ENCODE measurements at regions not wholly inside any gene's neighbourhood (a gene's known extent, or its start where the extent isn't known, plus 50 kb on each side); places are given as distances from the start of the nearest gene placed in this dataset.

DNA sequence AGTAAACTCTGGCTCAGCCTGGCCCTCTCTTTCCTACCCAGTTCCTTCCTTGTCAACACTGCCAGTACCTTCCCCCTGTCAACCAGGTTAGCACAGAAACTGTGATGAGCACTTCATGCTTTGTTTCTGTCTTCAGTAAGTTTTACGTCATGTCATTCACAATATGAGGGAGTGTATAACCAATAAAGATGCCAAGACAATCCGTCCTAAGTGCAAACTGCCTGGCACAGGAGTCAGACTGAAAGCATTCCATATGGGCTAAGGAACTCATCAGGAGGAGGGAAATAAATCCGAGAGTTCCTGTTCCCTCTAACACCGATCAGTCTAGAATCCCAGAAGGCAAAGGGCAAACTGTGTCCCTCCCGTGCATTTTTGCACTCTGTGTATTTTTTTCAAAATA, 507.2 kb downstream of the CMPK2 start:
- Histone ChIP-seq H3K9me3 (no peaks in the 10 kb centered on the region), H3K27me3 (no peaks in the 10 kb centered on the region), H3K36me3 (no peaks in the 10 kb centered on the region), H3K4me1 (no peaks in the 10 kb centered on the region), H3K4me3 (no peak overlapping the region), H3K27ac (replicated peaks in 1 of 4) (no peak overlapping the region)
- TF ChIP-seq, protein P1, sequence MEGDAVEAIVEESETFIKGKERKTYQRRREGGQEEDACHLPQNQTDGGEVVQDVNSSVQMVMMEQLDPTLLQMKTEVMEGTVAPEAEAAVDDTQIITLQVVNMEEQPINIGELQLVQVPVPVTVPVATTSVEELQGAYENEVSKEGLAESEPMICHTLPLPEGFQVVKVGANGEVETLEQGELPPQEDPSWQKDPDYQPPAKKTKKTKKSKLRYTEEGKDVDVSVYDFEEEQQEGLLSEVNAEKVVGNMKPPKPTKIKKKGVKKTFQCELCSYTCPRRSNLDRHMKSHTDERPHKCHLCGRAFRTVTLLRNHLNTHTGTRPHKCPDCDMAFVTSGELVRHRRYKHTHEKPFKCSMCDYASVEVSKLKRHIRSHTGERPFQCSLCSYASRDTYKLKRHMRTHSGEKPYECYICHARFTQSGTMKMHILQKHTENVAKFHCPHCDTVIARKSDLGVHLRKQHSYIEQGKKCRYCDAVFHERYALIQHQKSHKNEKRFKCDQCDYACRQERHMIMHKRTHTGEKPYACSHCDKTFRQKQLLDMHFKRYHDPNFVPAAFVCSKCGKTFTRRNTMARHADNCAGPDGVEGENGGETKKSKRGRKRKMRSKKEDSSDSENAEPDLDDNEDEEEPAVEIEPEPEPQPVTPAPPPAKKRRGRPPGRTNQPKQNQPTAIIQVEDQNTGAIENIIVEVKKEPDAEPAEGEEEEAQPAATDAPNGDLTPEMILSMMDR (IDR thresholded peaks at IDR 0.05) = no peak
- TF ChIP-seq POLR2AphosphoS5 (IDR thresholded peaks at IDR 0.05) = no peak
- TF ChIP-seq EP300 (IDR thresholded peaks at IDR 0.05) = no peak
- no peak for TF ChIP-seq POLR2A (IDR thresholded peaks at IDR 0.05; ENCODE audit: low read depth)
- intact Hi-C loops (cut with DNase I) = no loop called here
- DNase-seq (ENCODE audit: extremely low spot score) = no peak
- WGBS = 73% methylated on average over 5 of the region's 5 CpGs

DNA sequence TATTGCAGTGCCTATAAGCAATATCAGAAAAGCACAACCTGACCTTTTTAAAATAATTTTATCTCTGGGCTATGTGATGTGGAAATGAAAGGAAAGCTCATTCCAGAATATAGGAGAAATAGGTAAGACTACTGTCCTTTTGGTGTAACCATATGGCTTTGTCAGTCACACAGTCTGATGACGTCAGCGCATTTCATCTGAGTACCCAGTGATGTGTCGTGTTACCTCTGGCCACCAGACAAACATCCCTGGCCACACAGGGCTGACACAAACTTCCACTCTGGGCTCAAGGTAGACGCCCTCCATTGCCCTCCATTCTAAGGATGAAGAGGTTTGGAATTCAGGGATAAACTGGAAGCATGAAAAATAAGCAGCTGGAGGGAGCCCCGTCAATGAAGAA, 506.7 kb downstream of the CMPK2 start:
- intact Hi-C loops (cut with DNase I) = no loop called here
- TF ChIP-seq POLR2A (IDR thresholded peaks at IDR 0.05; ENCODE audit: low read depth) = no peak
- TF ChIP-seq EP300 (IDR thresholded peaks at IDR 0.05) = no peak
- no peak for TF ChIP-seq POLR2AphosphoS5 (IDR thresholded peaks at IDR 0.05)
- TF ChIP-seq, protein P1 (IDR thresholded peaks at IDR 0.05) = no peak

DNA sequence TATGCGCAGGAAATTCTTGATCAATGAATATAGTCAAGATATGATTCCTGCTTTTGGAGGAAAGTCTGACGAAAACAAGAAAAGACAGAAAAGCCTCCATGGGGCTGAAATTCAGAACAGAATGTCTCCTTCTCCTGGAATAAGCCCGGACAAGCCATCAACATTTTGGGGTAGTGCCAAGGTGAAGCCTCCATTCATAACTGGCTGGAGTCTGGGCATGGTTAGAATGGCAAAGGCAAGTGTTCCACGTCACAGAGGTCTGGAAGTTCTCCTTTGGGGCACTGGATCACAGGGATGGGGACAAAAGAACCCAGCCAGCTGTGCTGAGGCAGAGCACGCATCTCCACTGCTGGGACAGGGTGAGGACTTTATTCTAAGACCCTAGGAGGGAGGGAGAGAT, 505.7 kb downstream of the CMPK2 start:
- no peak for TF ChIP-seq POLR2A (IDR thresholded peaks at IDR 0.05; ENCODE audit: low read depth)
- no peak for TF ChIP-seq POLR2AphosphoS5 (IDR thresholded peaks at IDR 0.05)
- TF ChIP-seq, protein P1 (IDR thresholded peaks at IDR 0.05) = no peak
- no peak for TF ChIP-seq EP300 (IDR thresholded peaks at IDR 0.05)
- intact Hi-C loops (cut with DNase I) = no loop called here
- H3K36me3 ChIP-seq = no peaks in the 10 kb centered on the region
- no peaks in the 10 kb centered on the region for H3K9me3 ChIP-seq
- no peaks in the 10 kb centered on the region for H3K27me3 ChIP-seq
- no peak overlapping the region for H3K27ac ChIP-seq (replicated peaks in 1 of 4)
- H3K4me3 ChIP-seq = no peak overlapping the region
- DNase-seq (ENCODE audit: extremely low spot score) = no peak
- H3K4me1 ChIP-seq = no peaks in the 10 kb centered on the region
- 57% methylated on average over 5 of the region's 5 CpGs for WGBS

More for the DNA sequence above, 506.7 kb downstream of the CMPK2 start:
- Histone ChIP-seq H3K27ac (replicated peaks in 1 of 4) (no peak overlapping the region), H3K36me3 (no peaks in the 10 kb centered on the region), H3K27me3 (no peaks in the 10 kb centered on the region), H3K4me1 (no peaks in the 10 kb centered on the region), H3K9me3 (no peaks in the 10 kb centered on the region), H3K4me3 (no peak overlapping the region)
- DNase-seq (ENCODE audit: extremely low spot score) = peak; percentile 39
- 92% methylated on average over 5 of the region's 5 CpGs for WGBS

DNA sequence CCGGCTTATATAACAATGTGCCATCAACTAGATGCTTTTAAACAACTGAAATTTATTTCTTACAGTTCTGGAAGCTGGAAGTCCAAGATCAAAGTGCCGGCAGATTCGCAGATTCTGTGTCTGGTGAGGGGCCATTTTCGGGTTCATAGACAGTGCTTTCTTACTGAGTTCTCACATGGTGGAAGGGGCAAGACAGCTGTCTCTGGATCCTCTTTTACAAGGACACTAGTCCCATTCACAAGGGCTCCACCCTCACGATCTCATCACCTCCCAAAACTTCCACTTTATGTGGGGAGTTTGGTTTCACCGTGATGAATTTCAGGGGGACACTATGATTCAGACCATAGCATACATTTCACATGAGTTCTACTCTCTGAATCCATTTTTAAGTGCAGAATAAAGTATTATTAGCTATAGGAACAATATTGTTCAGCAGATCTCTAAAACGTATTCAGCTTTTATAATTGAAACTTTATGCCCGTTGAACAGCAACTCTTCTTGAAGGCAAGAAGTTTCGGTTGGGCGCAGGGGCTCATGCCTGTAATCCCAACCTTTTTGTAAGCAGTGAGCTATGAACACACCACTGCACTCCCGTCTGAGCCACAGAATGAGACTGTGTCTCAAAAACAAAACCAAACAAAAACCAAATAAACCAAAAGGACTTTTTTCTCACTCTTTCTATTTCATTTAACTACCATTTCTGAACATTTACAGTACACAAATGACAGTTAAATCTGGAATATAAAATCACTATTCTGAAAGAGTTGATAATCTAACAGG, 502.8 kb downstream of the CMPK2 start:
- H3K4me1 ChIP-seq = no peaks in the 10 kb centered on the region
- no peak overlapping the region for H3K4me3 ChIP-seq
- H3K9me3 ChIP-seq = no peaks in the 10 kb centered on the region
- intact Hi-C loops (cut with DNase I) = no loop called here
- 69% methylated on average over 10 of the region's 11 CpGs for WGBS
- TF ChIP-seq POLR2A (IDR thresholded peaks at IDR 0.05; ENCODE audit: low read depth) (no peak), EP300 (IDR thresholded peaks at IDR 0.05) (no peak), POLR2AphosphoS5 (IDR thresholded peaks at IDR 0.05) (no peak)
- TF ChIP-seq, protein P1 (IDR thresholded peaks at IDR 0.05) = no peak
- H3K27ac ChIP-seq (replicated peaks in 1 of 4) = no peak overlapping the region
- no peaks in the 10 kb centered on the region for H3K36me3 ChIP-seq
- no peaks in the 10 kb centered on the region for H3K27me3 ChIP-seq
- no peak for DNase-seq (ENCODE audit: extremely low spot score)

DNA sequence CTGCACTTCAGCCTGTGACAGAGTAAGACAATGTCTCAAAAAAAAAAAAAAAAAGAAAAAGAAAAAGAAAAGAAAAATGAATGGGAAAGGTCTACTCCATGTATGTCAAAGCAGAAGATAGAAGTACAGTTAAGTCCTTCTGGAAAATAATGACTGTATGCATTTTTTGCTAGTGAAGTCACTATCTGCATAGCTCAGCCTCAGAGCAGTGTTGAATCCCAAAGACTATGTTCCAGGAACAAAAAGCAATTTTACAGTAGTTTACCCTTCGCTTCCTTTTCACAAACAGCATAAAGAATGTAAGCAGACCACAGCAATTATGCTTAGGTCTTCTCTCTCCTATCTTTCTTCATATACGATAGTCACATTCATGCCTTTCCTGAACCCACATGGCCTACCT, 497.4 kb downstream of the CMPK2 start:
- TF ChIP-seq, protein P1 (IDR thresholded peaks at IDR 0.05) = no peak
- no peak for TF ChIP-seq POLR2AphosphoS5 (IDR thresholded peaks at IDR 0.05)
- TF ChIP-seq POLR2A (IDR thresholded peaks at IDR 0.05; ENCODE audit: low read depth) = no peak
- TF ChIP-seq EP300 (IDR thresholded peaks at IDR 0.05) = no peak
- H3K27me3 ChIP-seq = no peaks in the 10 kb centered on the region
- 90% methylated on average over 2 of the region's 2 CpGs for WGBS
- no peaks in the 10 kb centered on the region for H3K36me3 ChIP-seq
- H3K4me3 ChIP-seq = no peak overlapping the region
- no peaks in the 10 kb centered on the region for H3K4me1 ChIP-seq
- intact Hi-C loops (cut with DNase I) = no loop called here
- DNase-seq (ENCODE audit: extremely low spot score) = no peak
- H3K27ac ChIP-seq (replicated peaks in 1 of 4) = no peak overlapping the region
- H3K9me3 ChIP-seq = no peaks in the 10 kb centered on the region
